HepG2 (cell line): ENCODE measurements at regions not wholly inside any gene's neighbourhood (a gene's known extent, or its start where the extent isn't known, plus 50 kb on each side); places are given as distances from the start of the nearest gene placed in this dataset.

ENCODE experiments used
- ATAC-seq: fragments of 200-7000 bp; cut with Tn5 transposase; 3 replicates; pipeline ENCODE4 v1.9.1; 2020; ENCODE audit warnings: mild to moderate bottlenecking, moderate library complexity
- BruUV-seq: library from RNA; stranded (reverse); fragments of 400-500 nt; replicated peaks from 2 replicates; lab custom pipeline; 2021; lab: Mats Ljungman, UMichigan
- CTCF ChIA-PET: fragments of 300-600 bp; formaldehyde crosslinking; extraction: SDS; loops from one replicate; lab custom pipeline; 2021; ENCODE audit warnings: low total read pairs, inconsistent platforms, low intra/inter-chr PET ratio; lab: Yijun Ruan, JAX
- POLR2A ChIA-PET: fragments of 350-600 bp; sonication (Branson Sonifier 250); formaldehyde crosslinking; loops from one replicate; lab custom pipeline; 2020; ENCODE audit warnings: antibody characterized with exemption, inconsistent platforms; lab: Yijun Ruan, JAX
- DNase-seq: peaks from one replicate; pipeline ENCODE4 v3.0.0-alpha.2; 2015; ENCODE audit warnings: low spot score
- FAIRE-seq: peaks from 3 replicates; lab custom pipeline; 2011; peaks lifted over from hg19 to GRCh38; lab: Jason Lieb, UNC
- H2AFZ ChIP-seq: one replicate; pipeline ENCODE4 v1.6.1; 2011; ENCODE audit warnings: low read length, inconsistent platforms
- H3K27ac ChIP-seq: fragments of 300-600 bp; 3 replicates; pipeline ENCODE4 v1.8.0; 2011; ENCODE audit warnings: mixed run types, mild to moderate bottlenecking, mixed read lengths, low read length, inconsistent platforms; ENCODE audit not compliant: insufficient read depth; ENCODE audit errors: extremely low read length
- H3K27me3 ChIP-seq, 2 experiments: fragments of 200-600 bp in 1 of 2; 2 replicates in 1 of 2; 3 replicates in 1 of 2; pipeline versions ENCODE4 v1.6.0 to v1.8.0; 2011; ENCODE audit warnings: low read length in 2 of 2, mild to moderate bottlenecking in 2 of 2, moderate library complexity in 2 of 2, inconsistent platforms in 1 of 2; ENCODE audit not compliant: insufficient read depth in 2 of 2, control insufficient read depth in 1 of 2
- H3K36me3 ChIP-seq, 2 experiments: fragments of 200-600 bp in 1 of 2; replicated peaks in 1 of 2; 2 replicates in 1 of 2; 3 replicates in 1 of 2; pipeline versions ENCODE4 v1.5.1 to v1.8.0; 2011; ENCODE audit warnings: low read length in 2 of 2, inconsistent platforms in 1 of 2; ENCODE audit not compliant: insufficient read depth in 2 of 2, control insufficient read depth in 1 of 2
- H3K4me1 ChIP-seq: 2 replicates; pipeline ENCODE4 v1.5.1; 2012; ENCODE audit warnings: low read length, inconsistent platforms; ENCODE audit not compliant: insufficient read depth
- H3K4me2 ChIP-seq: 2 replicates; pipeline ENCODE4 v1.6.0; 2011; ENCODE audit warnings: low read depth, low read length, inconsistent platforms
- H3K4me3 ChIP-seq, 3 experiments: fragments of 200-600 bp in 1 of 3; sonication (generic), shearing (Covaris generic) in 1 of 3; replicated peaks in 1 of 3; 2 replicates each; pipeline ENCODE4 v1.5.1; 2011 to 2016; ENCODE audit warnings: low read length in 3 of 3, inconsistent platforms in 2 of 3, low read depth in 2 of 3, mild to moderate bottlenecking in 2 of 3, control low read depth in 1 of 3, mixed read lengths in 1 of 3; ENCODE audit not compliant: insufficient read depth in 1 of 3
- H3K79me2 ChIP-seq: one replicate; pipeline ENCODE4 v1.6.1; 2011; ENCODE audit warnings: low read length, inconsistent platforms; ENCODE audit not compliant: insufficient read depth
- H3K9ac ChIP-seq: 2 replicates; pipeline ENCODE4 v1.6.0; 2011; ENCODE audit warnings: mild to moderate bottlenecking, low read depth, low read length, inconsistent platforms; ENCODE audit not compliant: insufficient read depth
- H3K9me3 ChIP-seq: 2 replicates; pipeline ENCODE4 v1.5.1; 2012; ENCODE audit warnings: mild to moderate bottlenecking, low read length
- H4K20me1 ChIP-seq: 2 replicates; pipeline ENCODE4 v1.6.0; 2011; ENCODE audit warnings: inconsistent platforms, mild to moderate bottlenecking, low read length, moderate library complexity; ENCODE audit not compliant: insufficient read depth
- ARNT2 ChIP-seq: sonication (generic); formaldehyde crosslinking; IDR thresholded peaks from 2 replicates; pipeline ENCODE4 v1.8.0; 2022; ENCODE audit warnings: mild to moderate bottlenecking, low read depth, missing genetic modification reagents, moderate library complexity
- ATF7 ChIP-seq, 2 experiments: fragments of 450-650 bp in 1 of 2; sonication (generic) in 1 of 2; formaldehyde crosslinking in 1 of 2; IDR thresholded peaks; 2 replicates each; pipeline versions ENCODE4 v1.4.0 to v1.6.1; 2016 to 2020; ENCODE audit warnings: antibody characterized with exemption in 1 of 2, mild to moderate bottlenecking in 1 of 2, missing genetic modification reagents in 1 of 2
- CEBPB ChIP-seq: IDR thresholded peaks from 2 replicates; pipeline ENCODE4 v1.6.1; 2011; ENCODE audit warnings: low read depth, low read length, improper control_type of control experiment, borderline replicate concordance
- DRAP1 ChIP-seq: IDR thresholded peaks from 2 replicates; pipeline ENCODE4 v1.6.1; 2016; ENCODE audit warnings: missing genetic modification reagents, missing compliant biosample characterization
- ISL2 ChIP-seq: sonication (generic); formaldehyde crosslinking; IDR thresholded peaks from 2 replicates; pipeline ENCODE4 v1.5.0; 2020; ENCODE audit warnings: missing genetic modification reagents
- MTA1 ChIP-seq: sonication (generic); formaldehyde crosslinking; IDR thresholded peaks from 2 replicates; pipeline ENCODE4 v1.4.0; 2020; ENCODE audit warnings: missing genetic modification reagents, mild to moderate bottlenecking, borderline replicate concordance
- NCOR1 ChIP-seq: fragments of 200-600 bp; sonication (generic); IDR thresholded peaks from 2 replicates; pipeline ENCODE4 v1.7.0; 2017; ENCODE audit warnings: antibody characterized with exemption, low read length, borderline replicate concordance
- NFAT5 ChIP-seq: sonication (generic); formaldehyde crosslinking; IDR thresholded peaks from 2 replicates; pipeline ENCODE4 v1.4.0; 2020; ENCODE audit warnings: missing genetic modification reagents
- PCBP1 ChIP-seq: fragments of 200-400 bp; formaldehyde crosslinking; IDR thresholded peaks from 2 replicates; pipeline ENCODE4 v1.6.1; 2017; ENCODE audit warnings: mild to moderate bottlenecking, low read depth, low read length, borderline replicate concordance
- PHF5A ChIP-seq: IDR thresholded peaks from one replicate; pipeline ENCODE4 v1.6.1; 2018; ENCODE audit warnings: low read depth, missing genetic modification reagents; ENCODE audit not compliant: unreplicated experiment
- SOX5 ChIP-seq: IDR thresholded peaks from 2 replicates; pipeline ENCODE4 v1.6.1; 2016; ENCODE audit warnings: borderline replicate concordance
- ZNF343 ChIP-seq: sonication (generic); formaldehyde crosslinking; IDR thresholded peaks from 2 replicates; pipeline ENCODE4 v1.4.0; 2020; ENCODE audit warnings: mild to moderate bottlenecking, missing genetic modification reagents
- ZNF451 ChIP-seq: sonication (generic); formaldehyde crosslinking; IDR thresholded peaks from 2 replicates; pipeline ENCODE4 v1.5.0; 2020; ENCODE audit warnings: mild to moderate bottlenecking, missing genetic modification reagents
- ZNF709 ChIP-seq: sonication (generic); formaldehyde crosslinking; IDR thresholded peaks from 2 replicates; pipeline ENCODE4 v1.5.0; 2020; ENCODE audit warnings: mild to moderate bottlenecking, missing genetic modification reagents
- ZNF879 ChIP-seq: sonication (generic); formaldehyde crosslinking; IDR thresholded peaks from 2 replicates; pipeline ENCODE4 v1.8.1; 2023; ENCODE audit warnings: missing genetic modification reagents
- WGBS: methylation state at CpG from one replicate; pipeline ENCODE4 v1.1.6; 2017; ENCODE audit warnings: low lambda C conversion rate; 5-methylcytosine and 5-hydroxymethylcytosine counted together
- in situ Hi-C: cut with HindIII; loops from 2 replicates; pipeline ENCODE4 v1.10.0; 2017; ENCODE audit warnings: low pct_unique_long_range_greater_than_20kb; ENCODE audit not compliant: extremely low pct_ligation_motif_present
- intact Hi-C: fragments of 100-400 bp; cut with micrococcal nuclease; formaldehyde crosslinking; loops from one replicate; pipeline ENCODE4 v1.10.0; 2022; ENCODE audit not compliant: unreplicated experiment

GRCh38 chr1:72526926-72527325 is 244.6 kb upstream of the NEGR1 start:
- BruUV-seq = no TSS peak
- no peak overlapping the region for H3K27ac ChIP-seq
- FAIRE-seq = no peak

GRCh38 chr1:72524021-72524420 is 241.7 kb upstream of the NEGR1 start:
- H3K27me3 ChIP-seq = no peaks in the 10 kb centered on the region
- no peak overlapping the region for H3K4me2 ChIP-seq
- H3K9me3 ChIP-seq = peaks cover 9% of the 10 kb centered on the region; the same call in 1 of the 2 replicates
- in situ Hi-C loops (no loop called here), intact Hi-C loops (no loop called here)
- no peak overlapping the region for H2AFZ ChIP-seq
- no peak overlapping the region for H3K4me3 ChIP-seq
- CTCF ChIA-PET = no interaction called here
- no peaks in the 10 kb centered on the region for H4K20me1 ChIP-seq
- ATAC-seq (no peak), FAIRE-seq (no peak), DNase-seq (no peak)
- no peak overlapping the region for H3K27ac ChIP-seq
- H3K36me3 ChIP-seq = no peaks in the 10 kb centered on the region
- H3K79me2 ChIP-seq = no peaks in the 10 kb centered on the region
- no peaks in the 10 kb centered on the region for H3K4me1 ChIP-seq
- POLR2A ChIA-PET = no interaction called here
- no peak overlapping the region for H3K9ac ChIP-seq
- BruUV-seq = no TSS peak
- TF ChIP-seq SOX5 (CRISPR knock-in tag) = no peak
- TF ChIP-seq MTA1 (CRISPR knock-in tag) = no peak
- no peak for TF ChIP-seq ARNT2 (CRISPR knock-in tag)
- TF ChIP-seq ZNF709 (CRISPR knock-in tag) = no peak
- TF ChIP-seq PCBP1 = no peak
- TF ChIP-seq DRAP1 = no peak
- no peak for TF ChIP-seq CEBPB
- no peak for TF ChIP-seq ZNF451 (CRISPR knock-in tag)
- no peak for TF ChIP-seq NCOR1
- TF ChIP-seq PHF5A (CRISPR knock-in tag) = no peak
- no peak for TF ChIP-seq NFAT5

More at GRCh38 chr1:72526926-72527325, 244.6 kb upstream of the NEGR1 start:
- Histone ChIP-seq H3K36me3 (no peaks in the 10 kb centered on the region), H4K20me1 (no peaks in the 10 kb centered on the region)
- POLR2A ChIA-PET = no interaction called here
- TF ChIP-seq ISL2 (CRISPR knock-in tag) (no peak), ATF7 (IDR thresholded peaks at IDR 0.05) (0 out of 2 replicates have a peak, but pooled peaks have one; percentile 18), ATF7 (CRISPR knock-in tag; IDR thresholded peaks at IDR 0.05) (no peak), ZNF879 (CRISPR knock-in tag) (no peak), ZNF343 (CRISPR knock-in tag) (no peak)
- TF ChIP-seq, all 625 proteins: peak for 1
- H3K4me1 ChIP-seq = no peaks in the 10 kb centered on the region
- WGBS = 35% methylated on average over 4 of the region's 4 CpGs
- H3K4me2 ChIP-seq = no peak overlapping the region
- H3K79me2 ChIP-seq = no peaks in the 10 kb centered on the region
- H3K9me3 ChIP-seq = peaks cover 9% of the 10 kb centered on the region; the same call in 1 of the 2 replicates
- no peak for ATAC-seq
- no peak overlapping the region for H3K9ac ChIP-seq
- H3K27me3 ChIP-seq = no peaks in the 10 kb centered on the region
- in situ Hi-C loops = no loop called here
- no peak overlapping the region for H2AFZ ChIP-seq
- no peak for DNase-seq
- CTCF ChIA-PET = no interaction called here
- intact Hi-C loops = no loop called here
- no peak overlapping the region for H3K4me3 ChIP-seq
